ENCODE measurements at regions not wholly inside any gene's neighbourhood (a gene's known extent, or its start where the extent isn't known, plus 50 kb on each side); places are given as distances from the start of the nearest gene placed in this dataset.

DNA sequence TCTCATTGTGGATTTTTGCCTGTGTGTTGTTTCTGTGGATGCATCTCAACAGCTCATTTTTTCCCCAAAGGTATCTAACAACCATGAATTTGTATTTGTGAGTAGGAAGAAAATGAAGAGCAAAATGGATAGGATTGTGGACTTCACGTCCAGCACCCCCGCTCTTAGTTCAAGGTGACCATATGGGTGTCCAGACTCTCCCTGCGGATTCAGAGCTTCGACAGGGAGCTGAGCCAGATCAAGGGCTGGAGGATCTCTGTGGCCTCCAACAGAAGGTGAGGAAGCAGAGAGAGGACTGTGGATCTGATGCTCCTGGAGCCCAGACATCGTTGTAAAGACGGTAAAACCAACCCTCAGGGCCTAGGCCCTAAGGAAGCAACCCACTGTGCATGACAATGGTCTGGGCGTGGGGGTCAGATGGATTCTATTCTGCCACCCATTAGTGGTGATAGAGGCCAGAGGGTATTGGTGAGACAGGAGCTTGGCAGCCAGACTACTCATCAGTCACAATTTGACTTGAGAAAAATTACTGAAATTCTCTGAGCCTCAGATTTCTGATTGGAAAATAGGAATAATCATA is 659.7 kb upstream of the TMEM132C start:
- TF ChIP-seq, protein P1, sequence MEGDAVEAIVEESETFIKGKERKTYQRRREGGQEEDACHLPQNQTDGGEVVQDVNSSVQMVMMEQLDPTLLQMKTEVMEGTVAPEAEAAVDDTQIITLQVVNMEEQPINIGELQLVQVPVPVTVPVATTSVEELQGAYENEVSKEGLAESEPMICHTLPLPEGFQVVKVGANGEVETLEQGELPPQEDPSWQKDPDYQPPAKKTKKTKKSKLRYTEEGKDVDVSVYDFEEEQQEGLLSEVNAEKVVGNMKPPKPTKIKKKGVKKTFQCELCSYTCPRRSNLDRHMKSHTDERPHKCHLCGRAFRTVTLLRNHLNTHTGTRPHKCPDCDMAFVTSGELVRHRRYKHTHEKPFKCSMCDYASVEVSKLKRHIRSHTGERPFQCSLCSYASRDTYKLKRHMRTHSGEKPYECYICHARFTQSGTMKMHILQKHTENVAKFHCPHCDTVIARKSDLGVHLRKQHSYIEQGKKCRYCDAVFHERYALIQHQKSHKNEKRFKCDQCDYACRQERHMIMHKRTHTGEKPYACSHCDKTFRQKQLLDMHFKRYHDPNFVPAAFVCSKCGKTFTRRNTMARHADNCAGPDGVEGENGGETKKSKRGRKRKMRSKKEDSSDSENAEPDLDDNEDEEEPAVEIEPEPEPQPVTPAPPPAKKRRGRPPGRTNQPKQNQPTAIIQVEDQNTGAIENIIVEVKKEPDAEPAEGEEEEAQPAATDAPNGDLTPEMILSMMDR (IDR thresholded peaks at IDR 0.05) = no peak
- TF ChIP-seq EP300 (IDR thresholded peaks at IDR 0.05) (no peak), POLR2A (IDR thresholded peaks at IDR 0.05) (no peak), POLR2AphosphoS5 (IDR thresholded peaks at IDR 0.05) (no peak)

Measured in stomach (tissue), 4 donors.